ENCODE measurements at regions not wholly inside any gene's neighbourhood (a gene's known extent, or its start where the extent isn't known, plus 50 kb on each side); places are given as distances from the start of the nearest gene placed in this dataset.

- TF ChIP-seq ZNF362 (tag by site-specific recombination; IDR thresholded peaks at IDR 0.05) = no peak
Observed at GRCh38 chr1:163922743-163923201, 601.0 kb downstream of the NUF2 start (continued).

GRCh38 chr1:163924041-163924440, 602.3 kb downstream of the NUF2 start:
- Histone ChIP-seq H3K4me1 (ENCODE audit: control insufficient read depth, insufficient read depth, low read length) (no peaks in the 10 kb centered on the region), H3K27ac (ENCODE audit: extremely low read depth, low read depth, low read length) (no peak overlapping the region), H3K36me3 (ENCODE audit: control insufficient read depth in 2 of 2, insufficient read depth in 1 of 2, low read length in 2 of 2) (no peaks in the 10 kb centered on the region), H3K9me3 (ENCODE audit: control insufficient read depth, insufficient read depth, low read depth, low read length) (no peaks in the 10 kb centered on the region), H3K4me3 (ENCODE audit: low read depth, low read length) (no peak overlapping the region)
- ChIA-PET CTCF (no interaction called here), POLR2A (no interaction called here)
- no peak for TF ChIP-seq ZNF501 (tag by site-specific recombination; IDR thresholded peaks at IDR 0.05)
- TF ChIP-seq KLF8 (tag by site-specific recombination; IDR thresholded peaks at IDR 0.05) = no peak
- no peak for TF ChIP-seq ZSCAN30 (tag by site-specific recombination; IDR thresholded peaks at IDR 0.05)
- no peak for TF ChIP-seq ZFP37 (tag by site-specific recombination; IDR thresholded peaks at IDR 0.05)
- TF ChIP-seq ZNF704 (tag by site-specific recombination; IDR thresholded peaks at IDR 0.05) = no peak
- no peak for TF ChIP-seq BCL11A (tag by site-specific recombination; IDR thresholded peaks at IDR 0.05; ENCODE audit: low read depth)
- TF ChIP-seq ELK4 (IDR thresholded peaks at IDR 0.05; ENCODE audit: borderline replicate concordance, low read depth, low read length) = no peak
- TF ChIP-seq ZNF274 (IDR thresholded peaks at IDR 0.05; ENCODE audit: low read length) = no peak
- TF ChIP-seq ZNF274 (tag by site-specific recombination; IDR thresholded peaks at IDR 0.05; ENCODE audit: borderline replicate concordance) = no peak
- no peak for TF ChIP-seq ZNF639 (tag by site-specific recombination; IDR thresholded peaks at IDR 0.05)
- TF ChIP-seq ZNF701 (tag by site-specific recombination; IDR thresholded peaks at IDR 0.05) = no peak
- TF ChIP-seq ZNF398 (tag by site-specific recombination; IDR thresholded peaks at IDR 0.05) = no peak
- no peak for TF ChIP-seq ZNF776 (tag by site-specific recombination; IDR thresholded peaks at IDR 0.05; ENCODE audit: borderline replicate concordance)
- no peak for TF ChIP-seq ZNF473 (tag by site-specific recombination; IDR thresholded peaks at IDR 0.05)
- no peak for TF ChIP-seq ZNF133 (tag by site-specific recombination; IDR thresholded peaks at IDR 0.05)
- TF ChIP-seq ZNF223 (tag by site-specific recombination; IDR thresholded peaks at IDR 0.05) = no peak

- ChIA-PET POLR2A (no interaction called here), CTCF (no interaction called here)
- Histone ChIP-seq H3K9me3 (ENCODE audit: control insufficient read depth, insufficient read depth, low read depth, low read length) (no peaks in the 10 kb centered on the region), H3K36me3 (ENCODE audit: control insufficient read depth in 2 of 2, insufficient read depth in 1 of 2, low read length in 2 of 2) (no peaks in the 10 kb centered on the region), H3K4me3 (ENCODE audit: low read depth, low read length) (no peak overlapping the region), H3K27ac (ENCODE audit: extremely low read depth, low read depth, low read length) (no peak overlapping the region), H3K4me1 (ENCODE audit: control insufficient read depth, insufficient read depth, low read length) (no peaks in the 10 kb centered on the region)
- TF ChIP-seq ZNF37A (tag by site-specific recombination; IDR thresholded peaks at IDR 0.05) = no peak
- no peak for TF ChIP-seq EGR2 (tag by site-specific recombination; IDR thresholded peaks at IDR 0.05; ENCODE audit: low read depth)
- TF ChIP-seq ZNF707 (tag by site-specific recombination; IDR thresholded peaks at IDR 0.05) = no peak
- TF ChIP-seq HIC1 (tag by site-specific recombination; IDR thresholded peaks at IDR 0.05) = no peak
- TF ChIP-seq ZNF513 (tag by site-specific recombination; IDR thresholded peaks at IDR 0.05) = no peak
- TF ChIP-seq KLF1 (tag by site-specific recombination; IDR thresholded peaks at IDR 0.05) = no peak
- TF ChIP-seq ZNF221 (tag by site-specific recombination; IDR thresholded peaks at IDR 0.05; ENCODE audit: borderline replicate concordance) = no peak
- no peak for TF ChIP-seq ZNF600 (tag by site-specific recombination; IDR thresholded peaks at IDR 0.05)
Observed at GRCh38 chr1:163927493-163927892, 605.7 kb downstream of the NUF2 start.

Data from HEK293 (cell line).